GM23338 (cell line): ENCODE measurements at regions not wholly inside any gene's neighbourhood (a gene's known extent, or its start where the extent isn't known, plus 50 kb on each side); places are given as distances from the start of the nearest gene placed in this dataset.

Source experiments
- ATAC-seq: fragments of 200-7000 bp; cut with Tn5 transposase; 3 replicates; pipeline ENCODE4 v1.9.1; 2020
- DNase-seq: peaks from one replicate; pipeline ENCODE4 v3.0.0-alpha.2; 2015; ENCODE audit warnings: low spot score
- H2AFZ ChIP-seq: fragments of 200-600 bp; sonication (generic); 2 replicates; pipeline ENCODE4 v1.8.0; 2016; ENCODE audit warnings: antibody characterized with exemption, mild to moderate bottlenecking, moderate library complexity
- H3F3A ChIP-seq: fragments of 200-600 bp; sonication (generic); replicated peaks from 2 replicates; pipeline ENCODE4 v1.8.0; 2017; ENCODE audit warnings: antibody characterized with exemption, mixed run types, low read depth
- H3K27ac ChIP-seq: fragments of 200-600 bp; sonication (generic); 2 replicates; pipeline ENCODE4 v1.6.1; 2016; ENCODE audit warnings: low read depth
- H3K27me3 ChIP-seq: fragments of 200-600 bp; sonication (generic); 2 replicates; pipeline ENCODE4 v1.8.0; 2016; ENCODE audit warnings: mild to moderate bottlenecking, mixed run types, moderate library complexity; ENCODE audit not compliant: insufficient read depth
- H3K36me3 ChIP-seq: fragments of 200-600 bp; sonication (generic); 2 replicates; pipeline ENCODE4 v1.8.0; 2016; ENCODE audit warnings: mild to moderate bottlenecking; ENCODE audit not compliant: insufficient read depth
- H3K4me1 ChIP-seq: fragments of 200-600 bp; sonication (generic); 2 replicates; pipeline ENCODE4 v1.8.0; 2016; ENCODE audit warnings: mild to moderate bottlenecking, moderate library complexity; ENCODE audit not compliant: insufficient read depth
- H3K4me2 ChIP-seq: fragments of 200-600 bp; sonication (generic); 2 replicates; pipeline ENCODE4 v1.7.1; 2017; ENCODE audit warnings: mixed run types
- H3K4me3 ChIP-seq: fragments of 200-600 bp; sonication (generic); 2 replicates; pipeline ENCODE4 v1.6.1; 2016; ENCODE audit warnings: mixed run types
- H3K79me2 ChIP-seq: fragments of 200-600 bp; sonication (generic); replicated peaks from 2 replicates; pipeline ENCODE4 v1.8.0; 2017; ENCODE audit warnings: mild to moderate bottlenecking; ENCODE audit not compliant: insufficient read depth
- H3K9me2 ChIP-seq: fragments of 200-600 bp; sonication (generic); 2 replicates; pipeline ENCODE4 v1.8.0; 2017; ENCODE audit not compliant: insufficient read depth
- H4K20me1 ChIP-seq: fragments of 200-600 bp; sonication (generic); replicated peaks from 2 replicates; pipeline ENCODE4 v1.8.0; 2017; ENCODE audit warnings: mild to moderate bottlenecking; ENCODE audit not compliant: insufficient read depth
- H3K27ac Mint-ChIP-seq: 2 replicates; pipeline ENCODE4 v1.8.0; 2020; ENCODE audit warnings: inconsistent platforms, mild to moderate bottlenecking, moderate library complexity, mixed read lengths
- H3K27me3 Mint-ChIP-seq: 3 replicates; pipeline ENCODE4 v1.8.0; 2022; ENCODE audit warnings: low read depth, mild to moderate bottlenecking, moderate library complexity, mixed read lengths, inconsistent platforms; ENCODE audit not compliant: insufficient read depth, poor library complexity
- H3K36me3 Mint-ChIP-seq: 3 replicates; pipeline ENCODE4 v1.8.0; 2021; ENCODE audit warnings: low read depth, mild to moderate bottlenecking, inconsistent platforms, moderate library complexity, mixed read lengths
- H3K4me1 Mint-ChIP-seq: 3 replicates; pipeline ENCODE4 v1.8.0; 2020; ENCODE audit warnings: mild to moderate bottlenecking, inconsistent platforms, mixed read lengths
- H3K4me3 Mint-ChIP-seq: 3 replicates; pipeline ENCODE4 v1.8.0; 2021; ENCODE audit warnings: moderate library complexity, mild to moderate bottlenecking, inconsistent platforms, mixed read lengths
- H3K9me3 Mint-ChIP-seq: 3 replicates; pipeline ENCODE4 v1.8.0; 2020; ENCODE audit warnings: moderate library complexity, mild to moderate bottlenecking, inconsistent platforms, mixed read lengths
- CREB1 ChIP-seq: fragments of 250-450 bp; sonication (Bioruptor Pico); IDR thresholded peaks from 2 replicates; pipeline ENCODE4 v1.5.0; 2020; ENCODE audit warnings: low read depth, mild to moderate bottlenecking, moderate library complexity
- ETS1 ChIP-seq: IDR thresholded peaks from 2 replicates; pipeline ENCODE4 v1.6.1; 2016; ENCODE audit warnings: antibody characterized with exemption
- EZH2phosphoT487 ChIP-seq: fragments of 200-600 bp; sonication (generic); IDR thresholded peaks from one replicate; pipeline ENCODE4 v1.8.1; 2018; ENCODE audit warnings: antibody characterized with exemption; ENCODE audit not compliant: unreplicated experiment
- JUNB ChIP-seq: IDR thresholded peaks from one replicate; pipeline ENCODE4 v1.6.1; 2016; ENCODE audit warnings: antibody characterized with exemption; ENCODE audit not compliant: unreplicated experiment
- POLR2AphosphoS5 ChIP-seq: IDR thresholded peaks from 2 replicates; pipeline ENCODE4 v1.6.1; 2016; ENCODE audit warnings: antibody characterized with exemption, low read depth
- REST ChIP-seq: IDR thresholded peaks from one replicate; pipeline ENCODE4 v1.6.1; 2018; ENCODE audit warnings: antibody characterized with exemption; ENCODE audit not compliant: unreplicated experiment
- STAT1 ChIP-seq: IDR thresholded peaks from one replicate; pipeline ENCODE4 v1.6.1; 2016; ENCODE audit warnings: antibody characterized with exemption; ENCODE audit not compliant: unreplicated experiment
- ZNF331 ChIP-seq: fragments of 250-450 bp; sonication (Bioruptor Pico); IDR thresholded peaks from 2 replicates; pipeline ENCODE4 v1.5.0; 2020; ENCODE audit warnings: low read depth, mild to moderate bottlenecking, moderate library complexity
- TF ChIP-seq, protein P1 (sequence below): fragments of 250-450 bp; sonication (Bioruptor Pico); IDR thresholded peaks from 2 replicates; pipeline ENCODE4 v1.5.0; 2020; ENCODE audit warnings: mild to moderate bottlenecking, moderate library complexity

DNA sequence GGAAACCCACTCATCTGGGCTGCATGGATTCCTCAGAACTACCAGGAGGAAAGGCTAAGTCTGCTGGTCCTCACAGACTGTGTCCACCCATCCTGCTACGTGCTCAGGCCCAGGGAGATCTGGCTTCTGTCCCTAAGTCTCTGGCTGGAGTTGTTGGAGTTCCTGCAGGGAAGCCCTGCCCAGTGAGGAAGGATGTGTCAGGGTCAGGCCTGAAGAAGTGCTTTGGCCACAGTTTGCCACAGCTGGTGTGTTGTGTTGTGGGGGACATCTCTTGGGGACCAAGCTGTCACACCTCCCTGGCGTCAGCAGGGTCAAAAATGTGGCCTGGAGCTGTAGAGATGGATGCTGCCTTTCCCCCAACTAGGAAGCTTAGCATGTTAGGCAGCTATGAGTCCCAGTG lies 684.7 kb downstream of the METTL15 start:
- Mint-ChIP-seq H3K27ac (no peak overlapping the region), H3K36me3 (peaks cover 44% of the 10 kb centered on the region)

More for the DNA sequence above, 684.7 kb downstream of the METTL15 start:
- Mint-ChIP-seq H3K9me3 (peaks cover 32% of the 10 kb centered on the region), H3K27me3 (no peaks in the 10 kb centered on the region), H3K4me1 (peaks cover 21% of the 10 kb centered on the region), H3K4me3 (no peak overlapping the region)
- DNase-seq (no peak), ATAC-seq (no peak)
- TF ChIP-seq JUNB (no peak), ZNF331 (no peak), EZH2phosphoT487 (no peak), ETS1 (no peak), POLR2AphosphoS5 (no peak), STAT1 (no peak), REST (no peak), CREB1 (CRISPR knock-in tag) (no peak)
- TF ChIP-seq, protein P1, sequence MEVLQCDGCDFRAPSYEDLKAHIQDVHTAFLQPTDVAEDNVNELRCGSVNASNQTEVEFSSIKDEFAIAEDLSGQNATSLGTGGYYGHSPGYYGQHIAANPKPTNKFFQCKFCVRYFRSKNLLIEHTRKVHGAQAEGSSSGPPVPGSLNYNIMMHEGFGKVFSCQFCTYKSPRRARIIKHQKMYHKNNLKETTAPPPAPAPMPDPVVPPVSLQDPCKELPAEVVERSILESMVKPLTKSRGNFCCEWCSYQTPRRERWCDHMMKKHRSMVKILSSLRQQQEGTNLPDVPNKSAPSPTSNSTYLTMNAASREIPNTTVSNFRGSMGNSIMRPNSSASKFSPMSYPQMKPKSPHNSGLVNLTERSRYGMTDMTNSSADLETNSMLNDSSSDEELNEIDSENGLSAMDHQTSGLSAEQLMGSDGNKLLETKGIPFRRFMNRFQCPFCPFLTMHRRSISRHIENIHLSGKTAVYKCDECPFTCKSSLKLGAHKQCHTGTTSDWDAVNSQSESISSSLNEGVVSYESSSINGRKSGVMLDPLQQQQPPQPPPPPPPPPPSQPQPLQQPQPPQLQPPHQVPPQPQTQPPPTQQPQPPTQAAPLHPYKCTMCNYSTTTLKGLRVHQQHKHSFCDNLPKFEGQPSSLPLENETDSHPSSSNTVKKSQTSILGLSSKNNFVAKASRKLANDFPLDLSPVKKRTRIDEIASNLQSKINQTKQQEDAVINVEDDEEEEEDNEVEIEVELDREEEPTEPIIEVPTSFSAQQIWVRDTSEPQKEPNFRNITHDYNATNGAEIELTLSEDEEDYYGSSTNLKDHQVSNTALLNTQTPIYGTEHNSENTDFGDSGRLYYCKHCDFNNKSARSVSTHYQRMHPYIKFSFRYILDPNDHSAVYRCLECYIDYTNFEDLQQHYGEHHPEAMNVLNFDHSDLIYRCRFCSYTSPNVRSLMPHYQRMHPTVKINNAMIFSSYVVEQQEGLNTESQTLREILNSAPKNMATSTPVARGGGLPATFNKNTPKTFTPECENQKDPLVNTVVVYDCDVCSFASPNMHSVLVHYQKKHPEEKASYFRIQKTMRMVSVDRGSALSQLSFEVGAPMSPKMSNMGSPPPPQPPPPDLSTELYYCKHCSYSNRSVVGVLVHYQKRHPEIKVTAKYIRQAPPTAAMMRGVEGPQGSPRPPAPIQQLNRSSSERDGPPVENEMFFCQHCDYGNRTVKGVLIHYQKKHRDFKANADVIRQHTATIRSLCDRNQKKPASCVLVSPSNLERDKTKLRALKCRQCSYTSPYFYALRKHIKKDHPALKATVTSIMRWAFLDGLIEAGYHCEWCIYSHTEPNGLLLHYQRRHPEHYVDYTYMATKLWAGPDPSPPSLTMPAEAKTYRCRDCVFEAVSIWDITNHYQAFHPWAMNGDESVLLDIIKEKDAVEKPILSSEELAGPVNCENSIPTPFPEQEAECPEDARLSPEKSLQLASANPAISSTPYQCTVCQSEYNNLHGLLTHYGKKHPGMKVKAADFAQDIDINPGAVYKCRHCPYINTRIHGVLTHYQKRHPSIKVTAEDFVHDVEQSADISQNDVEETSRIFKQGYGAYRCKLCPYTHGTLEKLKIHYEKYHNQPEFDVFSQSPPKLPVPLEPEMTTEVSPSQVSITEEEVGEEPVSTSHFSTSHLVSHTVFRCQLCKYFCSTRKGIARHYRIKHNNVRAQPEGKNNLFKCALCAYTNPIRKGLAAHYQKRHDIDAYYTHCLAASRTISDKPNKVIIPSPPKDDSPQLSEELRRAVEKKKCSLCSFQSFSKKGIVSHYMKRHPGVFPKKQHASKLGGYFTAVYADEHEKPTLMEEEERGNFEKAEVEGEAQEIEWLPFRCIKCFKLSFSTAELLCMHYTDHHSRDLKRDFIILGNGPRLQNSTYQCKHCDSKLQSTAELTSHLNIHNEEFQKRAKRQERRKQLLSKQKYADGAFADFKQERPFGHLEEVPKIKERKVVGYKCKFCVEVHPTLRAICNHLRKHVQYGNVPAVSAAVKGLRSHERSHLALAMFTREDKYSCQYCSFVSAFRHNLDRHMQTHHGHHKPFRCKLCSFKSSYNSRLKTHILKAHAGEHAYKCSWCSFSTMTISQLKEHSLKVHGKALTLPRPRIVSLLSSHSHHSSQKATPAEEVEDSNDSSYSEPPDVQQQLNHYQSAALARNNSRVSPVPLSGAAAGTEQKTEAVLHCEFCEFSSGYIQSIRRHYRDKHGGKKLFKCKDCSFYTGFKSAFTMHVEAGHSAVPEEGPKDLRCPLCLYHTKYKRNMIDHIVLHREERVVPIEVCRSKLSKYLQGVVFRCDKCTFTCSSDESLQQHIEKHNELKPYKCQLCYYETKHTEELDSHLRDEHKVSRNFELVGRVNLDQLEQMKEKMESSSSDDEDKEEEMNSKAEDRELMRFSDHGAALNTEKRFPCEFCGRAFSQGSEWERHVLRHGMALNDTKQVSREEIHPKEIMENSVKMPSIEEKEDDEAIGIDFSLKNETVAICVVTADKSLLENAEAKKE (CRISPR knock-in tag) = no peak
- Histone ChIP-seq H3F3A (no peaks in the 10 kb centered on the region), H4K20me1 (no peaks in the 10 kb centered on the region), H3K36me3 (no peaks in the 10 kb centered on the region), H3K27ac (no peak overlapping the region), H3K4me3 (no peak overlapping the region), H3K4me2 (no peak overlapping the region), H3K79me2 (no peaks in the 10 kb centered on the region), H3K9me2 (peaks cover 17% of the 10 kb centered on the region), H2AFZ (no peak overlapping the region), H3K27me3 (no peaks in the 10 kb centered on the region), H3K4me1 (peaks cover 19% of the 10 kb centered on the region)
